PC-9 (cell line): ENCODE measurements at regions not wholly inside any gene's neighbourhood (a gene's known extent, or its start where the extent isn't known, plus 50 kb on each side); places are given as distances from the start of the nearest gene placed in this dataset.

Source experiments
- BruUV-seq: library from RNA; stranded (reverse); fragments of 400-500 nt; replicated peaks from 2 replicates; lab custom pipeline; 2021; lab: Mats Ljungman, UMichigan
- CTCF ChIA-PET: fragments of 300-600 bp; sonication (Branson Sonifier 250); formaldehyde crosslinking; loops from one replicate; lab custom pipeline; 2022; ENCODE audit warnings: antibody characterized with exemption; lab: Charles Lee
- POLR2A ChIA-PET: fragments of 300-600 bp; sonication (Branson Sonifier 250); formaldehyde crosslinking; loops from one replicate; lab custom pipeline; 2022; ENCODE audit warnings: antibody characterized with exemption; ENCODE audit not compliant: unreplicated experiment; lab: Charles Lee
- DNase-seq, 2 experiments: peaks; one replicate each; pipeline versions ENCODE4 v3.0.0 to v3.0.0-alpha.2; 2015 to 2022; ENCODE audit warnings: mixed read lengths in 1 of 2
- H2AFZ ChIP-seq: fragments of 200-600 bp; sonication (generic); 2 replicates; pipeline ENCODE4 v1.8.1; 2017; ENCODE audit warnings: antibody characterized with exemption
- H3F3A ChIP-seq: fragments of 200-600 bp; sonication (generic); 2 replicates; pipeline ENCODE4 v1.8.1; 2017; ENCODE audit warnings: antibody characterized with exemption, mild to moderate bottlenecking, low read depth; ENCODE audit not compliant: insufficient read depth
- H3K27ac ChIP-seq: fragments of 200-600 bp; sonication (generic); 2 replicates; pipeline ENCODE4 v1.6.1; 2016; ENCODE audit warnings: mixed run types
- H3K27me3 ChIP-seq: fragments of 200-600 bp; sonication (generic); 2 replicates; pipeline ENCODE4 v1.6.1; 2016; ENCODE audit warnings: low read depth, mixed run types; ENCODE audit not compliant: insufficient read depth
- H3K36me3 ChIP-seq: fragments of 200-600 bp; sonication (generic); 2 replicates; pipeline ENCODE4 v1.6.1; 2016; ENCODE audit warnings: low read depth, mixed run types
- H3K4me1 ChIP-seq: fragments of 200-600 bp; sonication (generic); replicated peaks from 2 replicates; pipeline ENCODE4 v1.6.1; 2016; ENCODE audit warnings: mixed run types; ENCODE audit not compliant: insufficient read depth
- H3K4me2 ChIP-seq: fragments of 200-600 bp; sonication (generic); 2 replicates; pipeline ENCODE4 v1.6.1; 2017; ENCODE audit warnings: mixed run types
- H3K4me3 ChIP-seq: fragments of 200-600 bp; sonication (generic); 2 replicates; pipeline ENCODE4 v1.6.1; 2016; ENCODE audit warnings: mixed run types
- H3K79me2 ChIP-seq: fragments of 200-600 bp; sonication (generic); 2 replicates; pipeline ENCODE4 v1.6.1; 2017; ENCODE audit warnings: low read depth, mixed run types
- H3K9me2 ChIP-seq: fragments of 200-600 bp; sonication (generic); 2 replicates; pipeline ENCODE4 v1.8.1; 2017; ENCODE audit warnings: mild to moderate bottlenecking; ENCODE audit not compliant: insufficient read depth
- H3K9me3 ChIP-seq: fragments of 200-600 bp; sonication (generic); 2 replicates; pipeline ENCODE4 v1.8.1; 2016; ENCODE audit warnings: low read depth; ENCODE audit not compliant: insufficient read depth
- H4K20me1 ChIP-seq: fragments of 200-600 bp; sonication (generic); 2 replicates; pipeline ENCODE4 v1.8.1; 2017; ENCODE audit not compliant: insufficient read depth
- EZH2 ChIP-seq: fragments of 200-600 bp; sonication (generic); IDR thresholded peaks from 2 replicates; pipeline ENCODE4 v1.8.0; 2017; ENCODE audit warnings: antibody characterized with exemption, low read depth
- intact Hi-C: fragments of 100-400 bp; cut with micrococcal nuclease; formaldehyde crosslinking; loops from one replicate; pipeline ENCODE4 v1.10.0; 2022; ENCODE audit not compliant: unreplicated experiment
- TF ChIP-seq, protein P1 (sequence below): fragments of 200-600 bp; sonication (generic); conservative IDR thresholded peaks from 2 replicates; pipeline ENCODE4 v1.6.1; 2017; ENCODE audit warnings: mixed run types, antibody characterized with exemption, mild to moderate bottlenecking, moderate library complexity

- Histone ChIP-seq H3K9me3 (no peaks in the 10 kb centered on the region), H3K36me3 (0 out of 2 replicates have a peak, but pooled peaks cover 3% of the 10 kb centered on the region), H4K20me1 (no peaks in the 10 kb centered on the region; the same call in 1 of the 2 replicates), H3K27me3 (no peaks in the 10 kb centered on the region), H3F3A (peaks cover 4% of the 10 kb centered on the region; the same call in 1 of the 2 replicates), H3K79me2 (peaks cover 93% of the 10 kb centered on the region), H3K27ac (no peak overlapping the region), H3K4me2 (no peak overlapping the region), H3K4me3 (no peak overlapping the region), H2AFZ (no peak overlapping the region), H3K4me1 (0 out of 2 replicates have a peak, but pooled peaks cover 6% of the 10 kb centered on the region), H3K9me2 (no peaks in the 10 kb centered on the region)
- CTCF ChIA-PET, result no interaction called here
- no peak for DNase-seq
- BruUV-seq, result no TSS peak
- POLR2A ChIA-PET, result no interaction called here
- intact Hi-C loops, result no loop called here
- TF ChIP-seq EZH2, result no peak
- TF ChIP-seq, protein P1, sequence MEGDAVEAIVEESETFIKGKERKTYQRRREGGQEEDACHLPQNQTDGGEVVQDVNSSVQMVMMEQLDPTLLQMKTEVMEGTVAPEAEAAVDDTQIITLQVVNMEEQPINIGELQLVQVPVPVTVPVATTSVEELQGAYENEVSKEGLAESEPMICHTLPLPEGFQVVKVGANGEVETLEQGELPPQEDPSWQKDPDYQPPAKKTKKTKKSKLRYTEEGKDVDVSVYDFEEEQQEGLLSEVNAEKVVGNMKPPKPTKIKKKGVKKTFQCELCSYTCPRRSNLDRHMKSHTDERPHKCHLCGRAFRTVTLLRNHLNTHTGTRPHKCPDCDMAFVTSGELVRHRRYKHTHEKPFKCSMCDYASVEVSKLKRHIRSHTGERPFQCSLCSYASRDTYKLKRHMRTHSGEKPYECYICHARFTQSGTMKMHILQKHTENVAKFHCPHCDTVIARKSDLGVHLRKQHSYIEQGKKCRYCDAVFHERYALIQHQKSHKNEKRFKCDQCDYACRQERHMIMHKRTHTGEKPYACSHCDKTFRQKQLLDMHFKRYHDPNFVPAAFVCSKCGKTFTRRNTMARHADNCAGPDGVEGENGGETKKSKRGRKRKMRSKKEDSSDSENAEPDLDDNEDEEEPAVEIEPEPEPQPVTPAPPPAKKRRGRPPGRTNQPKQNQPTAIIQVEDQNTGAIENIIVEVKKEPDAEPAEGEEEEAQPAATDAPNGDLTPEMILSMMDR, result no peak
These were observed 121.6 kb upstream of the BEND6 start for GRCh38 chr6:56833127-56833791.

DNA sequence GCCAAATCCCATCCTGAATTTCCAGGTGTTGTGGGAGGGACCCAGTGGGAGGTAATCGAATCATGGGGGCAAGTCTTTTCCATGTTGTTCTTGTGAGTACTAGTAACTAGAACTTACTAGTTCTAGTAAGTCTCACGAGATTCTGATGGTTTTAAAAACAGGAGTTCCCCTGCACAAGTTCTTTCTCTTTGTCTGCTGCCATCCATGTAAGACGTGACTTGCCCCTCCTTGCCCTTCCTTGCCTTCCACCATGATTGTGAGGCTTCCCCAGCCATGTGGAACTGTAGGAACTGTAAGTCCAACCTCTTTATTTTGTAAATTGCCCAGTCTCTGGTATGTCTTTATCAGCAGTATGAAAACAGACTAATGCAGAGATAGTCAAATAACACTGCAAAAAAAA, 122.7 kb upstream of the BEND6 start:
- Histone ChIP-seq H3K4me1 (0 out of 2 replicates have a peak, but pooled peaks cover under 1% of the 10 kb centered on the region), H3K27ac (no peak overlapping the region), H3K9me2 (no peaks in the 10 kb centered on the region), H3K4me3 (no peak overlapping the region), H2AFZ (no peak overlapping the region), H3K4me2 (no peak overlapping the region), H3F3A (no peaks in the 10 kb centered on the region), H3K36me3 (0 out of 2 replicates have a peak, but pooled peaks cover 3% of the 10 kb centered on the region), H3K9me3 (no peaks in the 10 kb centered on the region), H3K27me3 (no peaks in the 10 kb centered on the region), H4K20me1 (no peaks in the 10 kb centered on the region; the same call in 1 of the 2 replicates), H3K79me2 (peaks cover 91% of the 10 kb centered on the region)
- DNase-seq, result no peak
- ChIA-PET CTCF (no interaction called here), POLR2A (no interaction called here)
- TF ChIP-seq, protein P1, result no peak
- no peak for TF ChIP-seq EZH2
- no TSS peak for BruUV-seq
- intact Hi-C loops, result no loop called here

DNA sequence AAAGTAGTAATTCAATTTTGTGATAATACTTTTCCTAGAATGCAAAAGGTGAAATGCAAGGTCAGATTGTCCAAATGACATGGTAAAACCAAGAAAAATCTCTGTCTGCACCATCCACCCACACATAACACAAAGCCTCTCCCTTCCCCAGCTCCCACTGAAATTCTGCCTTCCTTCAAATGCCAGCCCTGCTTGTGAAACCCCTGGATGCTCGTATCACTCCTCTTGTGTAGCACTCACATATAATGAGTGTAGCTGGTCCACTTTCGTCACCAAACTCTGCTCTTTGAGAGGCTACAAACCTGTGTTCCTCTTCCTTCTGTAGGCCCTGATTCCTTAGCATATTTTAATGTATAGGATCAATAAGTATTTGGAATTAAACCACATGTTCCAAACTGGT, 123.6 kb upstream of the BEND6 start:
- Histone ChIP-seq H3K27me3 (no peaks in the 10 kb centered on the region), H3K4me2 (no peak overlapping the region), H3K4me1 (no peaks in the 10 kb centered on the region), H3F3A (no peaks in the 10 kb centered on the region), H3K79me2 (peaks cover 95% of the 10 kb centered on the region), H3K4me3 (no peak overlapping the region), H4K20me1 (no peaks in the 10 kb centered on the region; the same call in 1 of the 2 replicates), H3K9me3 (no peaks in the 10 kb centered on the region), H3K36me3 (0 out of 2 replicates have a peak, but pooled peaks cover 3% of the 10 kb centered on the region), H3K27ac (no peak overlapping the region), H3K9me2 (no peaks in the 10 kb centered on the region), H2AFZ (no peak overlapping the region)
- no peak for DNase-seq
- TF ChIP-seq, protein P1, result no peak
- no peak for TF ChIP-seq EZH2
- POLR2A ChIA-PET, result no interaction called here
- intact Hi-C loops, result no loop called here
- CTCF ChIA-PET, result no interaction called here
- BruUV-seq, result no TSS peak
